GM03348 (cell line): ENCODE measurements at regions not wholly inside any gene's neighbourhood (a gene's known extent, or its start where the extent isn't known, plus 50 kb on each side); places are given as distances from the start of the nearest gene placed in this dataset.
A peak's percentile ranks its signal among the peaks of the same experiment; 100 is the strongest.

Source experiments
- DNase-seq: peaks from one replicate; pipeline ENCODE4 v3.0.0; 2012; ENCODE audit warnings: low spot score

GRCh38 chr4:120977435-120977997 is 55.0 kb upstream of the PRDM5 start:
- DNase-seq = peak; percentile 65

GRCh38 chr4:120973207-120973606 is 50.7 kb upstream of the PRDM5 start:
- no peak for DNase-seq
